H9 (cell line): ENCODE measurements at regions not wholly inside any gene's neighbourhood (a gene's known extent, or its start where the extent isn't known, plus 50 kb on each side); places are given as distances from the start of the nearest gene placed in this dataset.
"Not testable (repeated sequence)": the region's sequence is repeated elsewhere in the genome, so short reads cannot be mapped to it uniquely, and the experiment has no call there.

Experiments used
- DNase-seq: peaks from one replicate; pipeline ENCODE4 v3.0.0-alpha.2; 2017
- H2AFZ ChIP-seq: one replicate; pipeline ENCODE4 v1.6.1; 2013; ENCODE audit warnings: mild to moderate bottlenecking, low read length, control low read depth, moderate library complexity
- H2AK5ac ChIP-seq: 2 replicates; pipeline ENCODE4 v1.6.1; 2013; ENCODE audit warnings: low read length, control low read depth, mixed read lengths; ENCODE audit not compliant: insufficient read length
- H2BK120ac ChIP-seq: one replicate; pipeline ENCODE4 v1.6.1; 2013; ENCODE audit warnings: low read depth, mild to moderate bottlenecking, low read length, control low read depth, inconsistent platforms; ENCODE audit not compliant: poor library complexity, severe bottlenecking
- H2BK12ac ChIP-seq: 2 replicates; pipeline ENCODE4 v1.6.1; 2013; ENCODE audit warnings: low read length, control low read depth, mixed read lengths, low read depth; ENCODE audit not compliant: insufficient read length
- H2BK15ac ChIP-seq: 2 replicates; pipeline ENCODE4 v1.6.1; 2013; ENCODE audit warnings: low read depth, low read length, control low read depth
- H2BK20ac ChIP-seq: one replicate; pipeline ENCODE4 v1.6.1; 2013; ENCODE audit warnings: low read depth, mild to moderate bottlenecking, low read length, control low read depth, inconsistent platforms; ENCODE audit not compliant: poor library complexity, severe bottlenecking
- H2BK5ac ChIP-seq: 2 replicates; pipeline ENCODE4 v1.6.1; 2013; ENCODE audit warnings: low read length, control low read depth, mixed read lengths; ENCODE audit not compliant: insufficient read length
- H3K14ac ChIP-seq: 2 replicates; pipeline ENCODE4 v1.6.1; 2013; ENCODE audit warnings: low read length, control low read depth; ENCODE audit not compliant: insufficient read depth
- H3K18ac ChIP-seq: 2 replicates; pipeline ENCODE4 v1.6.1; 2013; ENCODE audit warnings: low read depth, mild to moderate bottlenecking, mixed read lengths, low read length, control low read depth; ENCODE audit not compliant: insufficient read length
- H3K23ac ChIP-seq: 2 replicates; pipeline ENCODE4 v1.6.1; 2013; ENCODE audit warnings: low read length, control low read depth, mixed read lengths, low read depth; ENCODE audit not compliant: insufficient read length
- H3K23me2 ChIP-seq: 2 replicates; pipeline ENCODE4 v1.6.1; 2013; ENCODE audit warnings: low read depth, mild to moderate bottlenecking, mixed read lengths, low read length, control low read depth; ENCODE audit not compliant: insufficient read length, poor library complexity, severe bottlenecking
- H3K27ac ChIP-seq: 2 replicates; pipeline ENCODE4 v1.5.1; 2013; ENCODE audit warnings: low read length, control low read depth, mixed read lengths, low read depth; ENCODE audit not compliant: insufficient read length
- H3K27me3 ChIP-seq: 2 replicates; pipeline ENCODE4 v1.6.1; 2013; ENCODE audit warnings: low read length, control low read depth, inconsistent platforms; ENCODE audit not compliant: insufficient read depth
- H3K4ac ChIP-seq: 2 replicates; pipeline ENCODE4 v1.6.1; 2013; ENCODE audit warnings: low read depth, mild to moderate bottlenecking, control low read depth, inconsistent platforms, low read length, moderate library complexity
- H3K4me1 ChIP-seq: 2 replicates; pipeline ENCODE4 v1.6.1; 2013; ENCODE audit warnings: low read length, control low read depth, inconsistent platforms; ENCODE audit not compliant: insufficient read depth
- H3K4me2 ChIP-seq: 2 replicates; pipeline ENCODE4 v1.6.1; 2013; ENCODE audit warnings: low read length, control low read depth, mixed read lengths; ENCODE audit not compliant: insufficient read length, insufficient read depth
- H3K56ac ChIP-seq: 2 replicates; pipeline ENCODE4 v1.6.1; 2013; ENCODE audit warnings: low read depth, mild to moderate bottlenecking, mixed read lengths, low read length, control low read depth; ENCODE audit not compliant: insufficient read length
- H3K79me1 ChIP-seq: 2 replicates; pipeline ENCODE4 v1.6.1; 2013; ENCODE audit warnings: low read depth, mild to moderate bottlenecking, moderate library complexity, low read length, control low read depth, inconsistent platforms; ENCODE audit not compliant: insufficient read depth, poor library complexity, severe bottlenecking
- H3K79me2 ChIP-seq: 2 replicates; pipeline ENCODE4 v1.6.1; 2013; ENCODE audit warnings: low read length, control low read depth, inconsistent platforms; ENCODE audit not compliant: insufficient read depth
- H3K9ac ChIP-seq: 2 replicates; pipeline ENCODE4 v1.6.1; 2013; ENCODE audit warnings: low read length, control low read depth, mixed read lengths; ENCODE audit not compliant: insufficient read length; ENCODE audit errors: extremely low read depth
- H3K9me3 ChIP-seq: one replicate; pipeline ENCODE4 v1.6.1; 2013; ENCODE audit warnings: low read depth, low read length, inconsistent platforms; ENCODE audit not compliant: control insufficient read depth
- H3T11ph ChIP-seq: one replicate; pipeline ENCODE4 v1.6.1; 2013; ENCODE audit warnings: mild to moderate bottlenecking, low read length, control low read depth, inconsistent platforms
- H4K20me1 ChIP-seq: one replicate; pipeline ENCODE4 v1.6.1; 2013; ENCODE audit not compliant: control insufficient read depth, insufficient read length, insufficient read depth
- H4K5ac ChIP-seq: 2 replicates; pipeline ENCODE4 v1.6.1; 2013; ENCODE audit warnings: low read depth, mild to moderate bottlenecking, mixed read lengths, low read length, control low read depth; ENCODE audit not compliant: insufficient read length
- H4K8ac ChIP-seq: replicated peaks from 2 replicates; pipeline ENCODE4 v1.6.1; 2013; ENCODE audit warnings: low read length, control low read depth, mixed read lengths, low read depth; ENCODE audit not compliant: insufficient read length
- H4K91ac ChIP-seq: 2 replicates; pipeline ENCODE4 v1.6.1; 2013; ENCODE audit warnings: low read depth, mild to moderate bottlenecking, moderate library complexity, mixed read lengths, low read length, control low read depth; ENCODE audit not compliant: insufficient read length
- H3K27ac Mint-ChIP-seq, 3 experiments: 2 replicates in 2 of 3; 3 replicates in 1 of 3; pipeline ENCODE4 v1.8.0; 2020 to 2021; ENCODE audit warnings: mixed read lengths in 3 of 3, mild to moderate bottlenecking in 1 of 3, moderate library complexity in 1 of 3
- H3K27me3 Mint-ChIP-seq: 2 replicates; pipeline ENCODE4 v1.8.0; 2021; ENCODE audit warnings: low read depth, mild to moderate bottlenecking, moderate library complexity, mixed read lengths
- H3K36me3 Mint-ChIP-seq, 3 experiments: 2 replicates in 2 of 3; 3 replicates in 1 of 3; pipeline ENCODE4 v1.8.0; 2020 to 2021; ENCODE audit warnings: low read depth in 3 of 3, mixed read lengths in 3 of 3; ENCODE audit not compliant: insufficient read depth in 1 of 3
- H3K4me1 Mint-ChIP-seq, 2 experiments: 2 replicates each; pipeline ENCODE4 v1.8.0; 2020; ENCODE audit warnings: mixed read lengths in 2 of 2
- H3K4me3 Mint-ChIP-seq, 2 experiments: 2 replicates in 1 of 2; 3 replicates in 1 of 2; pipeline ENCODE4 v1.8.0; 2020 to 2021; ENCODE audit warnings: mild to moderate bottlenecking in 2 of 2, mixed read lengths in 2 of 2, moderate library complexity in 1 of 2
- H3K9me3 Mint-ChIP-seq, 2 experiments: 2 replicates in 1 of 2; 3 replicates in 1 of 2; pipeline ENCODE4 v1.8.0; 2020; ENCODE audit warnings: mild to moderate bottlenecking in 2 of 2, mixed read lengths in 2 of 2, moderate library complexity in 1 of 2

DNA sequence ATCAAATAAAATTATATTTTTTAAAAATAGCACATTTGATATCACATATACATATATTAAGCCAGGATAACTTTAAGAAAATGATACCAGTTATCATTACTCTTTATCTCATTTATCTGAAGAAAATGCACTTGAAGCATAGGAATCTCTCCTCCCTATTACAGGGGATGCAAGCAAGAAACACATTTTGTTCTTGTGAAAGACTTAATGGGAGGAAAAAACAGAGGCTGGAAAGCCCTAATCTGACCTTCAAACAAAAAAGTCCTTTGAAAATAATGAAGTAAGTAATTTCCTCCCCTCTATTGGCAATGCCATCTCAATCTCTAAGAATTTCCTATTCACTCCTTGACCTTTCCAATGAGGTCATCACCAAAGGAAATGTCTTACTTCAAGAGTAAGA, 1012.6 kb upstream of the ADAMTS5 start:
- not testable (repeated sequence) for H4K20me1 ChIP-seq, H3K18ac ChIP-seq, H4K5ac ChIP-seq, H4K91ac ChIP-seq, H2BK12ac ChIP-seq, H2BK15ac ChIP-seq, H3K27me3 Mint-ChIP-seq, H4K8ac ChIP-seq, H3K9me3 ChIP-seq, H3T11ph ChIP-seq, H3K36me3 Mint-ChIP-seq, H3K79me2 ChIP-seq, H3K27ac Mint-ChIP-seq, H3K4me1 ChIP-seq, H2BK20ac ChIP-seq, H3K4me2 ChIP-seq, H3K14ac ChIP-seq, H3K23ac ChIP-seq, H3K9ac ChIP-seq, H2AK5ac ChIP-seq, H2BK120ac ChIP-seq, DNase-seq, H3K56ac ChIP-seq, H3K27me3 ChIP-seq, H3K9me3 Mint-ChIP-seq, H3K4me3 Mint-ChIP-seq, H3K4me1 Mint-ChIP-seq, H2BK5ac ChIP-seq, H3K27ac ChIP-seq, H3K23me2 ChIP-seq, H3K79me1 ChIP-seq, H3K4ac ChIP-seq, H2AFZ ChIP-seq
